Omental fat pad (tissue), 3 donors: ENCODE measurements at regions not wholly inside any gene's neighbourhood (a gene's known extent, or its start where the extent isn't known, plus 50 kb on each side); places are given as distances from the start of the nearest gene placed in this dataset.
A peak's percentile ranks its signal among the peaks of the same experiment; 100 is the strongest.

Source experiments
- ATAC-seq: fragments of 150-250 bp; one replicate; pipeline ENCODE4 v1.9.1; 2016; ENCODE audit warnings: mild to moderate bottlenecking, moderate library complexity; ENCODE audit not compliant: low FRiP score
- DNase-seq: peaks from one replicate; pipeline ENCODE4 v3.0.0-alpha.2; 2019; ENCODE audit warnings: low spot score
- CTCF ChIP-seq, 3 donors: fragments of 450-650 bp; IDR thresholded peaks; one replicate each; pipeline ENCODE4 v1.5.1; 2016 to 2017; ENCODE audit warnings: antibody characterized with exemption in 3 of 3, mild to moderate bottlenecking in 3 of 3, moderate library complexity in 2 of 3

- DNase-seq (no peak), ATAC-seq (no peak)
- TF ChIP-seq CTCF (IDR thresholded peaks at IDR 0.05) = no peak
Measured at GRCh38 chr2:16112251-16112971, 172.1 kb downstream of the MYCN start.

GRCh38 chr2:16111838-16112210, 171.5 kb downstream of the MYCN start:
- DNase-seq (no peak), ATAC-seq (no peak)
- TF ChIP-seq CTCF (IDR thresholded peaks at IDR 0.05) = no peak

GRCh38 chr2:16109821-16110310, 169.5 kb downstream of the MYCN start:
- no peak for DNase-seq
- ATAC-seq = no peak

GRCh38 chr2:16109368-16109820, 169.0 kb downstream of the MYCN start:
- ATAC-seq (no peak), DNase-seq (no peak)
- no peak for TF ChIP-seq CTCF (IDR thresholded peaks at IDR 0.05)

More at GRCh38 chr2:16109821-16110310, 169.5 kb downstream of the MYCN start:
- no peak for TF ChIP-seq CTCF (IDR thresholded peaks at IDR 0.05)

- no peak for TF ChIP-seq CTCF (IDR thresholded peaks at IDR 0.05)
- ATAC-seq (no peak), DNase-seq (no peak)
Measured at GRCh38 chr2:16107246-16107645, 166.9 kb downstream of the MYCN start.

- DNase-seq = no peak
- TF ChIP-seq CTCF (IDR thresholded peaks at IDR 0.05) = no peak
- no peak for ATAC-seq
Measured at GRCh38 chr2:16106619-16107018, 166.3 kb downstream of the MYCN start.

GRCh38 chr2:16105669-16106281, 165.4 kb downstream of the MYCN start:
- ATAC-seq (peak; percentile 63), DNase-seq (no peak)
- no peak for TF ChIP-seq CTCF (IDR thresholded peaks at IDR 0.05)
